ENCODE measurements at regions not wholly inside any gene's neighbourhood (a gene's known extent, or its start where the extent isn't known, plus 50 kb on each side); places are given as distances from the start of the nearest gene placed in this dataset.
"Not testable (repeated sequence)": the region's sequence is repeated elsewhere in the genome, so short reads cannot be mapped to it uniquely, and the experiment has no call there.

GRCh38 chr10:130261306-130261705, 125.1 kb downstream of the GLRX3 start:
- no peak for DNase-seq (ENCODE audit: low read depth in 1 of 2, low spot score in 1 of 2)

DNA sequence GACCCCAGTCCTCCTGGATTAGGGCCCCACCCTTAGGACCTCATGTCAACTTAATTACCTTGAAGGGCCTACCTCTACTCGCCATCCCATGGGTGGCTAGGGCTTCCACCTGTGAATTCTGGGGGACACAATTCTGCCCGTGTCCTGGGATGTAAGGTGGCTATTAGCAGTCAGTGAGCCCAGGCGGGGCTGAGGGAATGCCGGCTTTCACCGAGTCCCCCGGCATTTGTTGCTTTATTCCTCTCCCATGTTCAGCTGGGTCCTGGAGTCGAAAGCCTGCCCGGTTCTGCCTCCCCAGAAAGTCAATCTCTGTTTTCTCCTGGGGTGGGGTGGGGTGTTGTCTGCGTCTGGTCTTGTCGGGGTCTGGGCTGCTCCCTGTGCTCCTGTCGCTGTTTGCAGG, 125.6 kb downstream of the GLRX3 start:
- no peak for DNase-seq (ENCODE audit: low read depth in 1 of 2, low spot score in 1 of 2)

DNA sequence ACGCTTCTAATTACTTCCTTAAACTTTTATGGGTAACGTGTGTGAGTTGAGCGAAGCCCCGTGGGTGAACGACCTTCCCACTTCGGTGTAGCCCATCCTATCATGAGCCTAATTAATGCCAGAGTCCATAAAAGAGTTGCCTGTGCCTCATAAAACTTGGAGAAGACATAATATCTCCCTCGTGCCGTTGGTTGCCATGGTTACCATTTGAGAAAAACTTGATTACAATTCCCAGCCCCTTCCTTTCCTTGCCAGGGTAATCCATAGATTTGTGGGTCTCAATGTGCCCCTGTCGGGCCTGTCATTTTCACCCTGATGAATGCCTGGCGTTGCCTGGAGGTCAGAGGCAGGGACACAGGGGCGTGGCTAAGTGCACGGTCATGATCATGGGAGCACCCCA, 127.1 kb downstream of the GLRX3 start:
- no peak for DNase-seq (ENCODE audit: low read depth in 1 of 2, low spot score in 1 of 2)

DNA sequence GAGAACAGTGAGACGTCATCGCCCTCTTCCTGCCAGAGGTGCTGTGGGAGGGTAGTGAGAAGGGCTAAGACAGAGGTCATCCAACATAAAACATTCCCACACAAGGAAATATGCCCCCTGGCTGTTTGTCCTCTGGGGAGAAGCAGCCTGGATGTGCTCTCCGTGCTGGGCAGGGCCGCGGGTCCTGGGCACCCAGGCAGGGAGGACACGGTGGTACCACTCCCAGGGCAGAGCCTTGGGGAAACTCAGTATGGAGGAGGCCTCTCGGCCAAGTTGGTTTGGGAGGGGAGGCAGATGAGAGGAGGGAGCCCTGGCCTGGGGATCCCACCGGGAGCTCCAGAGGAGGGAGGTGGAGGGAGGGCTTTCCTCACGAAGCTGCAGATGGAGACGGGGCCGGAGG, 129.4 kb downstream of the GLRX3 start:
- DNase-seq (ENCODE audit: low read depth in 1 of 2, low spot score in 1 of 2) = no peak

GRCh38 chr10:130282492-130283218, 146.5 kb downstream of the GLRX3 start:
- DNase-seq (ENCODE audit: low read depth in 1 of 2, low spot score in 1 of 2) = no peak

DNA sequence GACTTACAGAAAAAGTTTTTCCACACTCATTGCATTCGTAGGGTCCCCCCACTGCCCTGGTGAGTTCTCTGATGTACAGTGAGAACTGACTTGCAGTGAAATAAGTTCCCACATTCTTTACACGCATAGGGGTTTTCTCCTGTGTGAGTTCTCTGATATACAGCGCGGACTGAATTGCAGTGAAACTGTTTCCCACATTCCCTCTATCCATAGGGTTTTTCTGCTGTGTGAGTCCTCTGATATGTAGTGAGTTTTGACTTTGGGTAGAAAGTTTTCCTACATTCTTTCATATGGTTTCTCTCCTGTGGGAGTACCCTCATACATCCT, 147.0 kb downstream of the GLRX3 start:
- no peak for DNase-seq (ENCODE audit: low read depth in 1 of 2, low spot score in 1 of 2)

- not testable (repeated sequence) for DNase-seq (ENCODE audit: low read depth in 1 of 2, low spot score in 1 of 2)
Observed at GRCh38 chr10:130295761-130296160, 159.6 kb downstream of the GLRX3 start.

GRCh38 chr10:130300608-130301020, 164.4 kb downstream of the GLRX3 start:
- peak; percentile 13 to 48 for DNase-seq (ENCODE audit: low read depth in 1 of 2, low spot score in 1 of 2)

DNA sequence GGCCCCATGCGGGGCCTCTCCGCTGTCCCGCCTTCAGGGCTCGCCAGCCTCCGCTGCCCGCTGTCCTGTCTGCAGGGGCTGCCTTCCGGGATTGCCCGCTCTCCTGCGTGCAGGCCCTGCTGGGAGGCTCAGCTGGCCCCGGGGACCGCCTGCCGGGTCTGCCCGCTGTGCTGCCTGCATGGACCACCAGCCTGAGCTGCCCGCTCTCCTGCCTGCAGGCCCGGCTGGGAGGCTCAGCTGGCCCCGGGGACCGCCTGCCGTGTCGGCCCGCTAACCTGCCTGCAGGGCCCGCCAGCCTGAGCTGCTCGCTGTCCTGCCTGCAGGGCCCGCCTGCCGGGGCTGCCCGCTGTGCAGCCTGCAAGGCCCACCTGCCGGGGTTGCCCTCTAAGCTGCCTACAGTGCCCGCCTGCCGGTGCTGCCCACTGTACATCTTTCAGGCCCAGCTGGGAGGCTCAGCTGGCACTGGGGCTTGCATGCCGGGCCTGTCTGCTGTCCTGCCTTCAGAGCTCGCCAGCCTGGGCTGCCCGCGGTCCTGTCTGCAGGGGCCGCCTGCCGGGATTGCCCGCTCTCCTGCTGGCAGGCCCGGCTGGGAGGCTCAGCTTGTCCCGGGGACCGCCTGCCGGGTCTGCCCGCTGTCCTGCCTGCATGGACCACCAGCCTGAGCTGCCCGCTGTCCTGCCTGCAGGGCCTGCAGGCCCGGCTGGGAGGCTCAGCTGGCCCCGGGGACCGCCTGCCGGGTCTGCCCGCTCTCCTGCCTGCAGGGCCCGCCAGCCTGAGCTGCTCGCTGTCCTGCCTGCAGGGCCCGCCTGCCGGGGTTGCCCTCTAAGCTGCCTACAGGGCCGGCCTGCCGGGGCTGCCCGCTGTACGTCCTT, 165.1 kb downstream of the GLRX3 start:
- DNase-seq (ENCODE audit: low read depth in 1 of 2, low spot score in 1 of 2) = peak; percentile 32 to 58

GRCh38 chr10:130326954-130327353, 190.8 kb downstream of the GLRX3 start:
- DNase-seq (ENCODE audit: low read depth in 1 of 2, low spot score in 1 of 2) = no peak

- DNase-seq (ENCODE audit: low read depth in 1 of 2, low spot score in 1 of 2) = no peak
Observed at GRCh38 chr10:130329792-130330191, 193.6 kb downstream of the GLRX3 start.

GRCh38 chr10:130333185-130333584, 197.0 kb downstream of the GLRX3 start:
- DNase-seq (ENCODE audit: low read depth in 1 of 2, low spot score in 1 of 2) = no peak

DNA sequence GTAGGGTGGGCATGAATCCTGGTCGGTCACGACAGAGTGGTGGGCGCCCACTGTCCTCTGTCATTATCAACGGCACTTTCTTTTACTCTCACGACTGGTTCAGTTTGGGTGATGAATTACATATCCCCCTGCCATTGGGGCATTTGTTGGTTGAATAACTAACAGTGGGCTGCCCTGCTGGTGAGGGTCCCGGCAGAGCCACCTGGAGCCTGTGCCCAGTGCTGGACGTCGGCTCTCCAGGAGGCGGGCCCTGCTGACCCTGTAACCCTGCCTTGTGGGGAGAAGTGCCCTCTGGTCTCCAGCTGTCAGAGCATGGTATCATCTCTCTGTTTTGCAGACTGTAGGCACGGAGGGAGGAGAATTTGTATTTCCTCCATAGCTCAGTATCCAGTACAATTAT, 199.1 kb downstream of the GLRX3 start:
- no peak for DNase-seq (ENCODE audit: low read depth in 1 of 2, low spot score in 1 of 2)

DNA sequence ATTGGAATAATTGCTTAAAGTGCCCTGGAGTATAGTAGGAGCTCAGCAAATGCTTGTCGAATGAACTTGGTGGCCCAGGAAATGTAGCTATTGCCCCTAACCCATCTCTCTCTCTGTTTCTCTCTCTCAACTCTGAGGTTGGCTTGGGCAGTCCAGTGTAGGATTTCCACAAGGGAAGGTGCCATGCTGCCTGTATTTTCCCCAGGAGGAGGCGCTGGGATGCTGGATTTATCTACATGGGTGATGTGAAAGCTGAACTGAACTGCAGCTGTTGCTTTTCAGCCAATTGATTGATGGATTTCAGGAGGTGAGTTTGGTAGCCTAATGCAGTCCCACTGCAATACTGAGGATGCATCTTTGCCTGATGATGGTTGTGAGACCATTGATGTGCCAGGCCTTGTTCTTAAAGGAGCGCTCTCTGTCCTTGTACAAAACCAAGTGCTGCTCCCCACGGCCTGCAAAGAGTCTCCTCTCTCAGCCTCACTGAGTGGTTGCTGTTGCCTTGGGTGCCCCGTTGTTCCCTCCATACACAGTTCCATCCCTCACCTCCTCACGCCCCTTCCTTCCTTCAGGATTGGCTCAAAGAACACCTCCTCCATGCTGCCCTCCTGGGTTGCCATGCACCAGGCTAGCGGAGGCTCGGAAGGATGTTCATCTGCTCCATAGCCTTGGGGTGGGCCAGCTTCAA, 200.6 kb downstream of the GLRX3 start:
- no peak for DNase-seq (ENCODE audit: low read depth in 1 of 2, low spot score in 1 of 2)

- DNase-seq (ENCODE audit: low read depth in 1 of 2, low spot score in 1 of 2) = no peak
Observed at GRCh38 chr10:130337305-130337640, 201.1 kb downstream of the GLRX3 start.

GRCh38 chr10:130337696-130338635, 201.8 kb downstream of the GLRX3 start:
- no peak for DNase-seq (ENCODE audit: low read depth in 1 of 2, low spot score in 1 of 2)

- no peak for DNase-seq (ENCODE audit: low read depth in 1 of 2, low spot score in 1 of 2)
Observed at GRCh38 chr10:130338636-130339024, 202.4 kb downstream of the GLRX3 start.

GRCh38 chr10:130339091-130339490, 202.9 kb downstream of the GLRX3 start:
- DNase-seq (ENCODE audit: low read depth in 1 of 2, low spot score in 1 of 2) = no peak

GRCh38 chr10:130339911-130340310, 203.7 kb downstream of the GLRX3 start:
- no peak for DNase-seq (ENCODE audit: low read depth in 1 of 2, low spot score in 1 of 2)

DNA sequence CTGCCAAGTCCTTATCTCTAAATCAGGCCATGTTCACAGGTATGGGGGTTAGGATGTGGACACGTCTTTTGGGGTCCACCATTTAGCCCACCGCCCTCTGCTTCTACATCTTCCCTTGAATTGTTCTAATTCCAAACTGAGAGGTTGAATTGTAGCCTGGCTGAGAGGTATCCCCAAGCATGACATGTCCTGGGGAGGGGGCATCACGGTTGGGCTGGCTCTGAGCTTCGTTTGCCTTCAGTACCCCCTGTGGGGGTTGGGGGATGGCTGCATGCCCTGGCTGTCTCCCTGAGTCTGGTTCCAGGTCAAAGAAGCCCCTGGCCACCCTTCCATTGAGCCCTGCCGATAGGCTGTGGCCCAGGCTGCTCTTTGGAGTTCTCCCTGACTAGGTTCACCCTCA, 204.6 kb downstream of the GLRX3 start:
- no peak for DNase-seq (ENCODE audit: low read depth in 1 of 2, low spot score in 1 of 2)

- no peak for DNase-seq (ENCODE audit: low read depth in 1 of 2, low spot score in 1 of 2)
Observed at GRCh38 chr10:130341356-130341755, 205.2 kb downstream of the GLRX3 start.

Data from stimulated activated CD4-positive, alpha-beta T cell treated with anti-CD3 and anti-CD28 coated beads, Interleukin-15, amount 100 ng/mL, for 1 hour (primary cell).